ENCODE measurements at regions not wholly inside any gene's neighbourhood (a gene's known extent, or its start where the extent isn't known, plus 50 kb on each side); places are given as distances from the start of the nearest gene placed in this dataset.

DNA sequence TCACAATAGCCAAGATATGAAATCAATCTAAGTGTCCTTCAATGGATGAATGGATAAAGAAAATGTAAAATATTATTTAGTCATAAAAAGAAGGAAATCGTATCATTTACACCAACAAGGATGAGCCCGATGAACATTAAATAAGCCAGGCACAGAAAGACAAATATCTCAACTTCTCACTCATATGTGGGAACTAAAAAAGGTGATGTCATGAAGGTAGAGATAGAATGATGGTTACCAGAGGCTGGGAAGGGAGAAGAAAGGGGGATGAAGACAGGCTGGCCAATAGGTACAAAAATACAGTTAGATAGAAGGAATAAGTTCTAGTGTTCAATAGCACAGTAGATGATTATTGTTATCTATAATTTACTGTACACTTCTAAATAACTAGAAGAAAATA, 94.9 kb upstream of the RAP1B start:
- H3K36me3 ChIP-seq (ENCODE audit: low read length) = no peaks in the 10 kb centered on the region
- H3K27ac ChIP-seq (ENCODE audit: low read depth, low read length) = no peak overlapping the region
- H4K20me1 ChIP-seq (ENCODE audit: low read depth, low read length) = no peaks in the 10 kb centered on the region
- no peak overlapping the region for H2AFZ ChIP-seq (ENCODE audit: low read depth, low read length, severe bottlenecking)
- H3K27me3 ChIP-seq (ENCODE audit: low read length) = no peaks in the 10 kb centered on the region
- TF ChIP-seq, protein P1, sequence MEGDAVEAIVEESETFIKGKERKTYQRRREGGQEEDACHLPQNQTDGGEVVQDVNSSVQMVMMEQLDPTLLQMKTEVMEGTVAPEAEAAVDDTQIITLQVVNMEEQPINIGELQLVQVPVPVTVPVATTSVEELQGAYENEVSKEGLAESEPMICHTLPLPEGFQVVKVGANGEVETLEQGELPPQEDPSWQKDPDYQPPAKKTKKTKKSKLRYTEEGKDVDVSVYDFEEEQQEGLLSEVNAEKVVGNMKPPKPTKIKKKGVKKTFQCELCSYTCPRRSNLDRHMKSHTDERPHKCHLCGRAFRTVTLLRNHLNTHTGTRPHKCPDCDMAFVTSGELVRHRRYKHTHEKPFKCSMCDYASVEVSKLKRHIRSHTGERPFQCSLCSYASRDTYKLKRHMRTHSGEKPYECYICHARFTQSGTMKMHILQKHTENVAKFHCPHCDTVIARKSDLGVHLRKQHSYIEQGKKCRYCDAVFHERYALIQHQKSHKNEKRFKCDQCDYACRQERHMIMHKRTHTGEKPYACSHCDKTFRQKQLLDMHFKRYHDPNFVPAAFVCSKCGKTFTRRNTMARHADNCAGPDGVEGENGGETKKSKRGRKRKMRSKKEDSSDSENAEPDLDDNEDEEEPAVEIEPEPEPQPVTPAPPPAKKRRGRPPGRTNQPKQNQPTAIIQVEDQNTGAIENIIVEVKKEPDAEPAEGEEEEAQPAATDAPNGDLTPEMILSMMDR (IDR thresholded peaks at IDR 0.05; ENCODE audit: insufficient read depth, low read length, poor library complexity, severe bottlenecking) = no peak
- no peak for TF ChIP-seq EZH2phosphoT487 (conservative IDR thresholded peaks at IDR 0.05; ENCODE audit: low read length)
- no peak overlapping the region for H3K4me3 ChIP-seq (ENCODE audit: insufficient read depth, low read length, poor library complexity, severe bottlenecking)
- H3K79me2 ChIP-seq (ENCODE audit: insufficient read depth, low read length) = no peaks in the 10 kb centered on the region
- H3K9me2 ChIP-seq (replicated peaks; ENCODE audit: insufficient read depth, low read length) = no peaks in the 10 kb centered on the region
- no peak overlapping the region for H3K4me2 ChIP-seq (ENCODE audit: low read depth, low read length, poor library complexity, severe bottlenecking)
- H3K9ac ChIP-seq (ENCODE audit: low read length) = no peak overlapping the region
- H3K9me3 ChIP-seq (ENCODE audit: insufficient read depth, low read length) = no peaks in the 10 kb centered on the region
- H3F3A ChIP-seq (ENCODE audit: insufficient read depth) = no peaks in the 10 kb centered on the region

DNA sequence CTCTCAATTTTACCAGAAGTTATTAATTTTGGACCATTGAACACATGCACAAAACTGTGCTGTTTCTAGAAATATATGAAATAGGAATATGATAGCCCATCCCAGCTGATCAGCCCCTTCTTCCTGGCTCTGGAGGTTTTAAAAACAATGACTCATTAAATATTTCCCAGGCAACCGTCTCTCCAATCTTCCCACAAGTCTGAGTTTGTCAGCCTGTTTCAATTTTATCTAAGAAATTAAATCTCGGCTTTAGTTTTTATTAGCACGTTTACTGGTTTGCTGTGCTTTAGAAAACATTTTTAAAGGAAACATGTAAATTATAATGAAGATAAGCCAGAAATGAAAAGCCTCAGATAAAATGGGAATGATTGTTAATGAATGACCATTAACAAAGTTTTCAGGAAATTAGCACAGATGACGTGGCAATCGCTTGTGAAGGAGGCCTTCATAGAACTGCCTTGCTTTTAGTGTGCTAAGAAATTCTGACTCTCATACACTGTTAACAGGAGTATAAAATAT, 89.3 kb upstream of the RAP1B start:
- no peak overlapping the region for H3K27ac ChIP-seq (ENCODE audit: low read depth, low read length)
- no peak overlapping the region for H3K9ac ChIP-seq (ENCODE audit: low read length)
- no peaks in the 10 kb centered on the region for H3K27me3 ChIP-seq (ENCODE audit: low read length)
- H3K9me2 ChIP-seq (replicated peaks; ENCODE audit: insufficient read depth, low read length) = no peaks in the 10 kb centered on the region
- H3K79me2 ChIP-seq (ENCODE audit: insufficient read depth, low read length) = no peaks in the 10 kb centered on the region
- TF ChIP-seq, protein P1 (IDR thresholded peaks at IDR 0.05; ENCODE audit: insufficient read depth, low read length, poor library complexity, severe bottlenecking) = no peak
- no peak for TF ChIP-seq EZH2phosphoT487 (conservative IDR thresholded peaks at IDR 0.05; ENCODE audit: low read length)
- no peak overlapping the region for H3K4me3 ChIP-seq (ENCODE audit: insufficient read depth, low read length, poor library complexity, severe bottlenecking)
- no peaks in the 10 kb centered on the region for H3F3A ChIP-seq (ENCODE audit: insufficient read depth)
- H4K20me1 ChIP-seq (ENCODE audit: low read depth, low read length) = no peaks in the 10 kb centered on the region
- H3K9me3 ChIP-seq (ENCODE audit: insufficient read depth, low read length) = no peaks in the 10 kb centered on the region
- H3K36me3 ChIP-seq (ENCODE audit: low read length) = no peaks in the 10 kb centered on the region
- H2AFZ ChIP-seq (ENCODE audit: low read depth, low read length, severe bottlenecking) = no peak overlapping the region
- H3K4me2 ChIP-seq (ENCODE audit: low read depth, low read length, poor library complexity, severe bottlenecking) = no peak overlapping the region

DNA sequence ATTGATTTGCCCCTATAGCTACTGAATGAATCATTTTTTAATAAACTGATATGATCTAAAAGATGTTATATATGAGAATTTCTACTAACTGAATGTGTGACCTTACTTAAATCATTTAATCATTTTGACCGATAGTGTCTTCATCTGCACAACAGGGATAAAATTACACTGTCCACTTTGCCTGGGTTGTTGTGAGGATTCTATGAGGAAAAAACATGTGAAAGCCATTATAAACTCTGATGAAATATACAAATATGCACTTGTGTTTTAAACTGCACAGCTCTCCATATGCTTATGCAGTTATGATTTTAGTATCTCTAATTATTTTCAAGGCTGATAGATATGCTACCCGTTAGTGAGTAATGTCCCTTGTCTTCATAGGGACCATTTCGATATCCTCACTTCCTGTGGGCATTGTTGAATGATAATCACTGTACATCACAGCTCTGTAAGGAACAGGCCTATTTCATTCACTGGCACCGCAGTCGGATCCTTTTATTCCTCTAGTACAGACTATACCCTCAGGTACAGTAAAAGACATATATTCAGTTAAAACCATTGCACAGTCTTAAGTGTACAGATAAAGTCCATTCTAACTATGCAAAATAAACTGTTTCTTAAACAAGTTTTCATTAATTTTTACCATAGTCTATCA, 88.7 kb upstream of the RAP1B start:
- TF ChIP-seq EZH2phosphoT487 (conservative IDR thresholded peaks at IDR 0.05; ENCODE audit: low read length) = no peak
- TF ChIP-seq, protein P1 (IDR thresholded peaks at IDR 0.05; ENCODE audit: insufficient read depth, low read length, poor library complexity, severe bottlenecking) = no peak
- H3K9me3 ChIP-seq (ENCODE audit: insufficient read depth, low read length) = no peaks in the 10 kb centered on the region
- H3K27me3 ChIP-seq (ENCODE audit: low read length) = no peaks in the 10 kb centered on the region
- no peak overlapping the region for H3K9ac ChIP-seq (ENCODE audit: low read length)
- no peak overlapping the region for H3K27ac ChIP-seq (ENCODE audit: low read depth, low read length)
- H3K4me3 ChIP-seq (ENCODE audit: insufficient read depth, low read length, poor library complexity, severe bottlenecking) = no peak overlapping the region
- no peaks in the 10 kb centered on the region for H3K36me3 ChIP-seq (ENCODE audit: low read length)
- no peak overlapping the region for H2AFZ ChIP-seq (ENCODE audit: low read depth, low read length, severe bottlenecking)
- no peaks in the 10 kb centered on the region for H3F3A ChIP-seq (ENCODE audit: insufficient read depth)
- no peaks in the 10 kb centered on the region for H4K20me1 ChIP-seq (ENCODE audit: low read depth, low read length)
- H3K9me2 ChIP-seq (replicated peaks; ENCODE audit: insufficient read depth, low read length) = no peaks in the 10 kb centered on the region
- no peaks in the 10 kb centered on the region for H3K79me2 ChIP-seq (ENCODE audit: insufficient read depth, low read length)
- no peak overlapping the region for H3K4me2 ChIP-seq (ENCODE audit: low read depth, low read length, poor library complexity, severe bottlenecking)
